Gastrocnemius medialis (tissue), 4 donors: ENCODE measurements at regions not wholly inside any gene's neighbourhood (a gene's known extent, or its start where the extent isn't known, plus 50 kb on each side); places are given as distances from the start of the nearest gene placed in this dataset.

Experiments
- POLR2A ChIP-seq, 2 donors: fragments of 450-650 bp; IDR thresholded peaks; one replicate each; pipeline ENCODE4 v1.6.1; 2017; ENCODE audit warnings: antibody characterized with exemption in 2 of 2, mild to moderate bottlenecking in 2 of 2, moderate library complexity in 2 of 2
- TF ChIP-seq, protein P1 (sequence below), 5 experiments: fragments of 450-650 bp in 3 of 5; fragments of 200-600 bp in 2 of 5; sonication (generic) in 2 of 5; IDR thresholded peaks in 4 of 5; conservative IDR thresholded peaks in 1 of 5; 1 replicate in 4 of 5; 2 replicates in 1 of 5; pipeline ENCODE4 v1.5.1; 2016 to 2019; ENCODE audit warnings: antibody characterized with exemption in 5 of 5, mild to moderate bottlenecking in 3 of 5, moderate library complexity in 3 of 5

DNA sequence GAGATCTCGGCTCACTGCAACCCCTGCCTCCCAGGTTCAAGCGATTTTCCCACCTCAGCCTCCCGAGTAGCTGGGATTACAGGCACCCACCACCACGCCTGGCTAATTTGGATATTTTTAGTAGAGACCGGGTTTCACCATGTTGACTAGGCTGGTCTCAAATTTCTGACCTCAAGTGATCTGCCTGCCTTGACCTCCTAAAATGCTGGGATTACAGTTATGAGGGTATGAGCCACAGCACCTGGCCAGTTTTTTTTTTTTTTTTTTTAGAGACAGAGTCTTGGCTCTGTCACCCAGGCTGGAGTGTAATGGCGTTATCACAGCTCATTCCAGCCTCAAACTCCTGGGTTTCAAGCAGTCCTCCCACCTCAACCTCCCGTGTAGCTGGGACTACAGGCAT, 54.9 kb upstream of the PRR5 start:
- no peak for TF ChIP-seq POLR2A (IDR thresholded peaks at IDR 0.05)
- TF ChIP-seq, protein P1, sequence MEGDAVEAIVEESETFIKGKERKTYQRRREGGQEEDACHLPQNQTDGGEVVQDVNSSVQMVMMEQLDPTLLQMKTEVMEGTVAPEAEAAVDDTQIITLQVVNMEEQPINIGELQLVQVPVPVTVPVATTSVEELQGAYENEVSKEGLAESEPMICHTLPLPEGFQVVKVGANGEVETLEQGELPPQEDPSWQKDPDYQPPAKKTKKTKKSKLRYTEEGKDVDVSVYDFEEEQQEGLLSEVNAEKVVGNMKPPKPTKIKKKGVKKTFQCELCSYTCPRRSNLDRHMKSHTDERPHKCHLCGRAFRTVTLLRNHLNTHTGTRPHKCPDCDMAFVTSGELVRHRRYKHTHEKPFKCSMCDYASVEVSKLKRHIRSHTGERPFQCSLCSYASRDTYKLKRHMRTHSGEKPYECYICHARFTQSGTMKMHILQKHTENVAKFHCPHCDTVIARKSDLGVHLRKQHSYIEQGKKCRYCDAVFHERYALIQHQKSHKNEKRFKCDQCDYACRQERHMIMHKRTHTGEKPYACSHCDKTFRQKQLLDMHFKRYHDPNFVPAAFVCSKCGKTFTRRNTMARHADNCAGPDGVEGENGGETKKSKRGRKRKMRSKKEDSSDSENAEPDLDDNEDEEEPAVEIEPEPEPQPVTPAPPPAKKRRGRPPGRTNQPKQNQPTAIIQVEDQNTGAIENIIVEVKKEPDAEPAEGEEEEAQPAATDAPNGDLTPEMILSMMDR (IDR thresholded peaks at IDR 0.05 in 4 of 5, conservative IDR thresholded peaks at IDR 0.05 in 1 of 5), result no peak
